GM12878 (cell line): ENCODE measurements at regions not wholly inside any gene's neighbourhood (a gene's known extent, or its start where the extent isn't known, plus 50 kb on each side); places are given as distances from the start of the nearest gene placed in this dataset.

Experiments
- ATAC-seq: fragments of 200-7000 bp; cut with Tn5 transposase; 3 replicates; pipeline ENCODE4 v1.9.1; 2020; ENCODE audit warnings: mild to moderate bottlenecking, moderate library complexity
- BruUV-seq: library from RNA; stranded (reverse); fragments of 400-500 nt; replicated peaks from 2 replicates; lab custom pipeline; 2021; lab: Mats Ljungman, UMichigan
- CTCF ChIA-PET: fragments of 300-600 bp; sonication (Branson Sonifier 250); formaldehyde crosslinking; extraction: SDS; loops from one replicate; lab custom pipeline; 2021; ENCODE audit warnings: inconsistent platforms; lab: Yijun Ruan, JAX
- POLR2A ChIA-PET: fragments of 350-600 bp; formaldehyde crosslinking; extraction: SDS; loops from one replicate; lab custom pipeline; 2021; ENCODE audit warnings: inconsistent platforms; lab: Charles Lee
- RAD21 ChIA-PET: fragments of 300-600 bp; sonication (Branson Sonifier 250); formaldehyde crosslinking; loops from one replicate; lab custom pipeline; 2023; ENCODE audit warnings: antibody characterized with exemption; ENCODE audit not compliant: unreplicated experiment; lab: Charles Lee
- SMC1A ChIA-PET: fragments of 300-600 bp; sonication (Branson Sonifier 250); formaldehyde crosslinking; loops from one replicate; lab custom pipeline; 2023; ENCODE audit not compliant: unreplicated experiment, uncharacterized antibody; lab: Charles Lee
- DNase-seq: peaks from one replicate; pipeline ENCODE4 v3.0.0-alpha.2; 2011; ENCODE audit warnings: low read depth, low spot score
- FAIRE-seq: peaks from 3 replicates; lab custom pipeline; 2011; peaks lifted over from hg19 to GRCh38; lab: Jason Lieb, UNC
- H2AFZ ChIP-seq: 2 replicates; pipeline ENCODE4 v1.6.0; 2011; ENCODE audit warnings: low read depth, low read length, control low read depth; ENCODE audit not compliant: control insufficient read depth
- H3K27ac ChIP-seq: 2 replicates; pipeline ENCODE4 v1.5.1; 2011; ENCODE audit warnings: control low read depth; ENCODE audit not compliant: control insufficient read depth, insufficient read depth
- H3K27me3 ChIP-seq, 2 experiments: replicated peaks in 1 of 2; 2 replicates each; pipeline versions ENCODE4 v1.6.0 to v1.6.1; 2011; ENCODE audit warnings: low read length in 1 of 2; ENCODE audit not compliant: control insufficient read depth in 2 of 2, insufficient read depth in 2 of 2
- H3K36me3 ChIP-seq, 2 experiments: 2 replicates each; pipeline ENCODE4 v1.5.1; 2011; ENCODE audit warnings: low read length in 1 of 2; ENCODE audit not compliant: control insufficient read depth in 2 of 2, insufficient read depth in 2 of 2
- H3K4me1 ChIP-seq: 2 replicates; pipeline ENCODE4 v1.6.1; 2011; ENCODE audit warnings: mild to moderate bottlenecking, low read length, moderate library complexity, mixed read lengths; ENCODE audit not compliant: control insufficient read depth, insufficient read depth
- H3K4me2 ChIP-seq: 2 replicates; pipeline ENCODE4 v1.6.0; 2011; ENCODE audit warnings: control low read depth; ENCODE audit not compliant: control insufficient read depth, insufficient read depth
- H3K4me3 ChIP-seq: fragments of 200-600 bp; sonication (generic); 2 replicates; pipeline ENCODE4 v1.5.1; 2016
- H3K79me2 ChIP-seq: 2 replicates; pipeline ENCODE4 v1.6.0; 2011; ENCODE audit warnings: low read length; ENCODE audit not compliant: control insufficient read depth, insufficient read depth
- H3K9ac ChIP-seq: 2 replicates; pipeline ENCODE4 v1.8.0; 2011; ENCODE audit warnings: low read length, control low read depth, mixed read lengths; ENCODE audit not compliant: control insufficient read depth, insufficient read depth
- H3K9me3 ChIP-seq: replicated peaks from 3 replicates; pipeline ENCODE4 v1.5.1; 2011; ENCODE audit warnings: mild to moderate bottlenecking, low read length; ENCODE audit not compliant: control insufficient read depth, insufficient read depth
- H4K20me1 ChIP-seq: 2 replicates; pipeline ENCODE4 v1.6.0; 2011; ENCODE audit not compliant: control insufficient read depth, insufficient read depth
- CREB1 ChIP-seq: IDR thresholded peaks from 2 replicates; pipeline ENCODE4 v1.6.1; 2012; ENCODE audit warnings: low read depth, mild to moderate bottlenecking, inconsistent platforms
- LARP7 ChIP-seq: fragments of 450-650 bp; IDR thresholded peaks from 2 replicates; pipeline ENCODE4 v1.6.1; 2017; ENCODE audit warnings: mild to moderate bottlenecking
- MXI1 ChIP-seq: fragments of 150-350 bp; IDR thresholded peaks from 2 replicates; pipeline ENCODE4 v1.6.1; 2011; ENCODE audit warnings: low read depth, mild to moderate bottlenecking, inconsistent platforms, low read length, improper control_type of control experiment
- MYC ChIP-seq: IDR thresholded peaks from 2 replicates; pipeline ENCODE4 v1.6.1; 2011; ENCODE audit warnings: mild to moderate bottlenecking, low read length, moderate library complexity, inconsistent platforms; ENCODE audit not compliant: insufficient read depth, insufficient replicate concordance, insufficient read length, severe bottlenecking
- POLR2AphosphoS2 ChIP-seq: IDR thresholded peaks from 2 replicates; pipeline ENCODE4 v1.6.1; 2011; ENCODE audit warnings: low read depth, mild to moderate bottlenecking, low read length, improper control_type of control experiment, moderate library complexity
- RBBP5 ChIP-seq: fragments of 200-600 bp; sonication (generic); conservative IDR thresholded peaks from 2 replicates; pipeline ENCODE4 v1.6.1; 2016
- ZNF274 ChIP-seq: IDR thresholded peaks from one replicate; pipeline ENCODE4 v1.8.0; 2011; ENCODE audit not compliant: insufficient read length, insufficient read depth
- ZNF622 ChIP-seq: fragments of 450-650 bp; IDR thresholded peaks from 2 replicates; pipeline ENCODE4 v1.6.1; 2017; ENCODE audit warnings: mild to moderate bottlenecking, inconsistent platforms
- WGBS: methylation state at CpG from one replicate; pipeline ENCODE4 v1.1.6; 2016; ENCODE audit warnings: low lambda C conversion rate; ENCODE audit not compliant: insufficient replicate concordance, insufficient coverage; ENCODE audit errors: missing lambda C conversion rate; 5-methylcytosine and 5-hydroxymethylcytosine counted together
- in situ Hi-C: fragments of 300-500 bp; cut with MboI; formaldehyde crosslinking; loops from 9 replicates; pipeline ENCODE4 v1.14.3; 2018; ENCODE audit warnings: mixed read lengths
- intact Hi-C: fragments of 100-400 bp; cut with micrococcal nuclease; formaldehyde crosslinking; loops from one replicate; pipeline ENCODE4 v1.14.2; 2022; ENCODE audit not compliant: unreplicated experiment
- TF ChIP-seq, protein P1 (sequence below): fragments of 450-650 bp; IDR thresholded peaks from 2 replicates; pipeline ENCODE4 v1.6.1; 2017; ENCODE audit warnings: mild to moderate bottlenecking
- TF ChIP-seq, protein P2 (sequence below): fragments of 450-650 bp; IDR thresholded peaks from 2 replicates; pipeline ENCODE4 v1.6.1; 2014; ENCODE audit warnings: mild to moderate bottlenecking

DNA sequence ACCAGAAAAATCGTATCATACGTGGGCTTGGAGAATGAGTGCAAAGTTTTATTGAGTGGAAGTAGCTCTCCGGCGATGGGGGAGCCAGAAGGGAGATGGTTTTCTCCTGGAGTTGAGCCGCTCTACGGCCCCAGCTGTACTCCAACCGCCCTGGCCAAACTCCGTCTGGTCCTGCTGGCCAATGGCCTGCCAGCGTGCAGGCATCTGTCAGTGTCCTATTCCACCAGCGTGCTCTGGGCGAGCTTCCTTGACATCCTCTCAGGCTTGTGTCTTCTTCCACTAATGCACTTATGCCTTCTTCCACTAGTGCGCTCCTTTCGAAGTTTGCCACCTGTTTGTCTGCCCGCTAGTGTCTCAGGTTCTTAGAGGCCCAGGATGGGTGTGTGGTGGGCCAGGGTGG lies 345.5 kb upstream of the CDH19 start:
- Histone ChIP-seq H3K36me3 (no peaks in the 10 kb centered on the region), H3K4me1 (no peaks in the 10 kb centered on the region), H3K4me3 (no peak overlapping the region), H3K27me3 (no peaks in the 10 kb centered on the region), H3K4me2 (no peak overlapping the region), H3K79me2 (no peaks in the 10 kb centered on the region), H3K9me3 (no peaks in the 10 kb centered on the region), H2AFZ (no peak overlapping the region), H3K9ac (no peak overlapping the region), H4K20me1 (no peaks in the 10 kb centered on the region), H3K27ac (no peak overlapping the region)
- ATAC-seq: no peak
- DNase-seq: no peak
- POLR2A ChIA-PET: no interaction called here
- WGBS: 40% methylated on average over 14 of the region's 14 CpGs
- CTCF ChIA-PET: no interaction called here
- in situ Hi-C loops (no loop called here), intact Hi-C loops (no loop called here)
- BruUV-seq: no TSS peak
- TF ChIP-seq ZNF274: no peak
- no peak for TF ChIP-seq MYC
- TF ChIP-seq LARP7: no peak
- TF ChIP-seq ZNF622: no peak
- TF ChIP-seq CREB1: no peak
- TF ChIP-seq, protein P1, sequence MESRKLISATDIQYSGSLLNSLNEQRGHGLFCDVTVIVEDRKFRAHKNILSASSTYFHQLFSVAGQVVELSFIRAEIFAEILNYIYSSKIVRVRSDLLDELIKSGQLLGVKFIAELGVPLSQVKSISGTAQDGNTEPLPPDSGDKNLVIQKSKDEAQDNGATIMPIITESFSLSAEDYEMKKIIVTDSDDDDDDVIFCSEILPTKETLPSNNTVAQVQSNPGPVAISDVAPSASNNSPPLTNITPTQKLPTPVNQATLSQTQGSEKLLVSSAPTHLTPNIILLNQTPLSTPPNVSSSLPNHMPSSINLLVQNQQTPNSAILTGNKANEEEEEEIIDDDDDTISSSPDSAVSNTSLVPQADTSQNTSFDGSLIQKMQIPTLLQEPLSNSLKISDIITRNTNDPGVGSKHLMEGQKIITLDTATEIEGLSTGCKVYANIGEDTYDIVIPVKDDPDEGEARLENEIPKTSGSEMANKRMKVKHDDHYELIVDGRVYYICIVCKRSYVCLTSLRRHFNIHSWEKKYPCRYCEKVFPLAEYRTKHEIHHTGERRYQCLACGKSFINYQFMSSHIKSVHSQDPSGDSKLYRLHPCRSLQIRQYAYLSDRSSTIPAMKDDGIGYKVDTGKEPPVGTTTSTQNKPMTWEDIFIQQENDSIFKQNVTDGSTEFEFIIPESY: no peak
- TF ChIP-seq, protein P2, sequence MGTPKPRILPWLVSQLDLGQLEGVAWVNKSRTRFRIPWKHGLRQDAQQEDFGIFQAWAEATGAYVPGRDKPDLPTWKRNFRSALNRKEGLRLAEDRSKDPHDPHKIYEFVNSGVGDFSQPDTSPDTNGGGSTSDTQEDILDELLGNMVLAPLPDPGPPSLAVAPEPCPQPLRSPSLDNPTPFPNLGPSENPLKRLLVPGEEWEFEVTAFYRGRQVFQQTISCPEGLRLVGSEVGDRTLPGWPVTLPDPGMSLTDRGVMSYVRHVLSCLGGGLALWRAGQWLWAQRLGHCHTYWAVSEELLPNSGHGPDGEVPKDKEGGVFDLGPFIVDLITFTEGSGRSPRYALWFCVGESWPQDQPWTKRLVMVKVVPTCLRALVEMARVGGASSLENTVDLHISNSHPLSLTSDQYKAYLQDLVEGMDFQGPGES: no peak
- no peak for TF ChIP-seq RBBP5
- TF ChIP-seq POLR2AphosphoS2: no peak
- no peak for TF ChIP-seq MXI1
- SMC1A ChIA-PET: no interaction called here
- RAD21 ChIA-PET: no interaction called here
- no peak for FAIRE-seq
